ENCODE measurements at regions not wholly inside any gene's neighbourhood (a gene's known extent, or its start where the extent isn't known, plus 50 kb on each side); places are given as distances from the start of the nearest gene placed in this dataset.

DNA sequence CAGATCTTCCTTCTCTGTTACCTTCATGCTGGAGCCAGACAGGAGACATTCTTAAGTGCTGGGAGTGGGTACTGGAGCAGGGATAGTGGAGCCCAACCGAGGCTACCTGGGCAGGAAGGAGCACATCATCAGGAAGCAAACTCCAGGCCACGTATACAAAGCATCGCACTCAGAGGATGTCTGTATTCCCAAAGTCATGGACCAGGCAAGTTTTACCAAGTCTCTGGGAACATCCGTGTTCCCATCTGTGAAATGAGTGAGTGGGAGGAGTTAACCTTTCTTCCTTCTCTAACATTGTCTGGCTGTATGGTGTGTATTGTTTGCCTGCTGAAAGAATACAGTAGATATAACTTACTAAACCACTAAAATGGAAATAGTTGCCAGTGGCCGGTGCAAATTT is 175.0 kb upstream of the TMEM45B start:
- TF ChIP-seq YY1 (IDR thresholded peaks at IDR 0.05; ENCODE audit: insufficient read depth, insufficient read length) (no peak), ZNF274 (IDR thresholded peaks at IDR 0.05; ENCODE audit: low read depth, low read length) (no peak)

Data from NT2/D1 (cell line).